ENCODE measurements at regions not wholly inside any gene's neighbourhood (a gene's known extent, or its start where the extent isn't known, plus 50 kb on each side); places are given as distances from the start of the nearest gene placed in this dataset.
"Not testable (repeated sequence)": the region's sequence is repeated elsewhere in the genome, so short reads cannot be mapped to it uniquely, and the experiment has no call there.

- Histone ChIP-seq H3K36me3 (no peaks in the 10 kb centered on the region), H3K27ac (no peak overlapping the region), H3K4me3 (no peak overlapping the region), H3K27me3 (no peaks in the 10 kb centered on the region), H3K4me1 (no peaks in the 10 kb centered on the region), H3K9me3 (no peaks in the 10 kb centered on the region)
- 85 to 86% methylated on average over 7 to 8 of the region's 8 CpGs for WGBS, 2 donors (ENCODE audit: low coverage in 1 of 2)
- no peak for TF ChIP-seq POLR2AphosphoS5 (IDR thresholded peaks at IDR 0.05)
- TF ChIP-seq, protein P1, sequence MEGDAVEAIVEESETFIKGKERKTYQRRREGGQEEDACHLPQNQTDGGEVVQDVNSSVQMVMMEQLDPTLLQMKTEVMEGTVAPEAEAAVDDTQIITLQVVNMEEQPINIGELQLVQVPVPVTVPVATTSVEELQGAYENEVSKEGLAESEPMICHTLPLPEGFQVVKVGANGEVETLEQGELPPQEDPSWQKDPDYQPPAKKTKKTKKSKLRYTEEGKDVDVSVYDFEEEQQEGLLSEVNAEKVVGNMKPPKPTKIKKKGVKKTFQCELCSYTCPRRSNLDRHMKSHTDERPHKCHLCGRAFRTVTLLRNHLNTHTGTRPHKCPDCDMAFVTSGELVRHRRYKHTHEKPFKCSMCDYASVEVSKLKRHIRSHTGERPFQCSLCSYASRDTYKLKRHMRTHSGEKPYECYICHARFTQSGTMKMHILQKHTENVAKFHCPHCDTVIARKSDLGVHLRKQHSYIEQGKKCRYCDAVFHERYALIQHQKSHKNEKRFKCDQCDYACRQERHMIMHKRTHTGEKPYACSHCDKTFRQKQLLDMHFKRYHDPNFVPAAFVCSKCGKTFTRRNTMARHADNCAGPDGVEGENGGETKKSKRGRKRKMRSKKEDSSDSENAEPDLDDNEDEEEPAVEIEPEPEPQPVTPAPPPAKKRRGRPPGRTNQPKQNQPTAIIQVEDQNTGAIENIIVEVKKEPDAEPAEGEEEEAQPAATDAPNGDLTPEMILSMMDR (IDR thresholded peaks at IDR 0.05): no peak
- no peak for TF ChIP-seq EP300 (IDR thresholded peaks at IDR 0.05; ENCODE audit: low read depth)
- no peak for TF ChIP-seq POLR2A (IDR thresholded peaks at IDR 0.05)
- in situ Hi-C loops (cut with MboI; ENCODE audit: low pct_ligation_motif_present in 1 of 4, low pct_unique_long_range_greater_than_20kb in 1 of 4, low sequenced_read_pairs in 3 of 4): no loop called here
- no peak for DNase-seq
- intact Hi-C loops (cut with DNase I; ENCODE audit: low total_unique reads): no loop called here
Observed at GRCh38 chr9:126171641-126172040, 155.0 kb upstream of the MVB12B start.

- 87% methylated on average over 7 of the region's 7 CpGs; no CpG with 5 or more reads in 1 of the 2 donors for WGBS, 2 donors (ENCODE audit: low coverage in 1 of 2)
- peaks cover 4% of the 10 kb centered on the region for H3K27me3 ChIP-seq
- intact Hi-C loops (cut with DNase I; ENCODE audit: low total_unique reads) (no loop called here), in situ Hi-C loops (cut with MboI; ENCODE audit: low pct_ligation_motif_present in 1 of 4, low pct_unique_long_range_greater_than_20kb in 1 of 4, low sequenced_read_pairs in 3 of 4) (no loop called here)
- no peak overlapping the region for H3K27ac ChIP-seq
- H3K9me3 ChIP-seq: no peaks in the 10 kb centered on the region
- TF ChIP-seq POLR2A (IDR thresholded peaks at IDR 0.05) (no peak), POLR2AphosphoS5 (IDR thresholded peaks at IDR 0.05) (no peak), EP300 (IDR thresholded peaks at IDR 0.05; ENCODE audit: low read depth) (no peak)
- TF ChIP-seq, protein P1 (IDR thresholded peaks at IDR 0.05): no peak
- H3K36me3 ChIP-seq: no peaks in the 10 kb centered on the region
- no peaks in the 10 kb centered on the region for H3K4me1 ChIP-seq
- DNase-seq: no peak
- no peak overlapping the region for H3K4me3 ChIP-seq
Observed at GRCh38 chr9:126173401-126173800, 153.2 kb upstream of the MVB12B start.

DNA sequence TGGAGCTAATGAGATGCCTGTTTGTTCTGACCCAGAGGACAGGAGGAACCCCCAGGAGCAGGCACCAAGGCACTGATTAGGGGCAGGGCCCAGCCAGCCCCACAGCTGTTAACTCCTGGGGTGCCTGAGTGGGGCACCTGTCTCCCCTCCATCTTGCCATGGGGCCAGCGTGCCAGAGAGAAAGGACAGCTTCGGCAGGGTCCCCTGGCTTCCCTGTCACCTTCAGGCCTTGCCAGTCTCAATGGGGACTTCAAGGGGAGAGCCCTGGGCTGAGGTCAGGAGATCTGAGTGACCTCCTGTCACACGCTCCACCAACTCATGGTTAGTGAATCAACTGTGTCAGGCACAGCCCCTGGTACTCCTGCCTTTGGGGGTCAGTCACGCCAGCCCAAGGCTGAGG, 152.7 kb upstream of the MVB12B start:
- H3K9me3 ChIP-seq: no peaks in the 10 kb centered on the region

GRCh38 chr9:126183266-126183665, 143.4 kb upstream of the MVB12B start:
- no peak overlapping the region for H3K27ac ChIP-seq
- H3K4me1 ChIP-seq: no peaks in the 10 kb centered on the region
- 80 to 84% methylated on average over 8 to 10 of the region's 10 CpGs for WGBS, 2 donors (ENCODE audit: low coverage in 1 of 2)
- peaks cover 0 to 5% of the 10 kb centered on the region in 2 donors for H3K9me3 ChIP-seq
- DNase-seq: no peak
- H3K36me3 ChIP-seq: no peaks in the 10 kb centered on the region
- no peak overlapping the region for H3K4me3 ChIP-seq
- intact Hi-C loops (cut with DNase I; ENCODE audit: low total_unique reads): no loop called here
- H3K27me3 ChIP-seq: peaks cover 47% of the 10 kb centered on the region
- TF ChIP-seq, protein P1 (IDR thresholded peaks at IDR 0.05): no peak
- TF ChIP-seq POLR2AphosphoS5 (IDR thresholded peaks at IDR 0.05) (no peak), POLR2A (IDR thresholded peaks at IDR 0.05) (no peak), EP300 (IDR thresholded peaks at IDR 0.05; ENCODE audit: low read depth) (no peak)
- in situ Hi-C loops (cut with MboI; ENCODE audit: low pct_ligation_motif_present in 1 of 4, low pct_unique_long_range_greater_than_20kb in 1 of 4, low sequenced_read_pairs in 3 of 4): no loop called here

More for the DNA sequence above, 152.7 kb upstream of the MVB12B start:
- in situ Hi-C loops (cut with MboI; ENCODE audit: low pct_ligation_motif_present in 1 of 4, low pct_unique_long_range_greater_than_20kb in 1 of 4, low sequenced_read_pairs in 3 of 4) (no loop called here), intact Hi-C loops (cut with DNase I; ENCODE audit: low total_unique reads) (no loop called here)
- TF ChIP-seq, protein P1 (IDR thresholded peaks at IDR 0.05): no peak
- no peak for DNase-seq
- Histone ChIP-seq H3K4me3 (no peak overlapping the region), H3K4me1 (no peaks in the 10 kb centered on the region), H3K36me3 (no peaks in the 10 kb centered on the region), H3K27ac (no peak overlapping the region), H3K27me3 (peaks cover 4% of the 10 kb centered on the region)
- 69% methylated on average over 4 of the region's 4 CpGs; no CpG with 5 or more reads in 1 of the 2 donors for WGBS, 2 donors (ENCODE audit: low coverage in 1 of 2)

GRCh38 chr9:126190994-126191393, 135.6 kb upstream of the MVB12B start:
- H3K27ac ChIP-seq; in situ Hi-C loops (cut with MboI; ENCODE audit: low pct_ligation_motif_present in 1 of 4, low pct_unique_long_range_greater_than_20kb in 1 of 4, low sequenced_read_pairs in 3 of 4); intact Hi-C loops (cut with DNase I; ENCODE audit: low total_unique reads); H3K27me3 ChIP-seq; H3K4me3 ChIP-seq; H3K9me3 ChIP-seq; H3K36me3 ChIP-seq; H3K4me1 ChIP-seq; DNase-seq: not testable (repeated sequence)
- WGBS, 2 donors (ENCODE audit: low coverage in 1 of 2): 80 to 92% methylated on average over 2 of the region's 2 CpGs
